SK-N-MC (cell line): ENCODE measurements at regions not wholly inside any gene's neighbourhood (a gene's known extent, or its start where the extent isn't known, plus 50 kb on each side); places are given as distances from the start of the nearest gene placed in this dataset.

ENCODE experiments used
- EZH2 ChIP-seq: fragments of 200-600 bp; sonication (generic); IDR thresholded peaks from one replicate; pipeline ENCODE4 v1.6.1; 2017; ENCODE audit warnings: antibody characterized with exemption
- POLR2AphosphoS5 ChIP-seq: IDR thresholded peaks from 2 replicates; pipeline ENCODE4 v1.6.1; 2012; ENCODE audit warnings: mild to moderate bottlenecking, low read depth, low read length, borderline replicate concordance

- TF ChIP-seq POLR2AphosphoS5 (no peak), EZH2 (no peak)
These were observed 148.1 kb downstream of the SLC4A3 start for GRCh38 chr2:219775506-219775905.
